Vagina (tissue), 2 donors: ENCODE measurements at regions not wholly inside any gene's neighbourhood (a gene's known extent, or its start where the extent isn't known, plus 50 kb on each side); places are given as distances from the start of the nearest gene placed in this dataset.

ENCODE experiments used
- DNase-seq, 2 donors: peaks; one replicate each; pipeline ENCODE4 v3.0.0-alpha.2; 2017; ENCODE audit errors: extremely low spot score in 2 of 2
- H3K27ac ChIP-seq: fragments of 200-600 bp; sonication (generic); one replicate; pipeline ENCODE4 v1.5.1; 2019
- H3K27me3 ChIP-seq: fragments of 200-600 bp; sonication (generic); one replicate; pipeline ENCODE4 v1.5.1; 2019
- H3K36me3 ChIP-seq, 2 donors: fragments of 200-600 bp; sonication (generic); one replicate each; pipeline ENCODE4 v1.5.1; 2017 to 2019
- H3K4me1 ChIP-seq: fragments of 200-600 bp; sonication (generic); one replicate; pipeline ENCODE4 v1.5.1; 2019
- H3K4me3 ChIP-seq, 2 donors: fragments of 200-600 bp; sonication (generic); 1 replicate in 1 of 2; 2 replicates in 1 of 2; pipeline ENCODE4 v1.5.1; 2016 to 2019
- H3K9me3 ChIP-seq: fragments of 200-600 bp; sonication (generic); one replicate; pipeline ENCODE4 v1.5.1; 2019
- POLR2A ChIP-seq, 2 donors: fragments of 450-650 bp; IDR thresholded peaks; one replicate each; pipeline ENCODE4 v1.6.1; 2017; ENCODE audit warnings: antibody characterized with exemption in 2 of 2, mild to moderate bottlenecking in 2 of 2, moderate library complexity in 2 of 2
- POLR2AphosphoS5 ChIP-seq, 2 donors: sonication (generic); formaldehyde crosslinking; IDR thresholded peaks; one replicate each; pipeline ENCODE4 v1.9.0; 2017; ENCODE audit warnings: antibody characterized with exemption in 2 of 2, mild to moderate bottlenecking in 2 of 2, low read depth in 1 of 2; ENCODE audit not compliant: insufficient read depth in 1 of 2
- intact Hi-C: fragments of 100-400 bp; cut with DNase I; formaldehyde crosslinking; loops from one replicate; pipeline ENCODE4 v1.15.1; 2023
- TF ChIP-seq, protein P1 (sequence below), 3 experiments: fragments of 450-650 bp in 2 of 3; fragments of 200-600 bp in 1 of 3; sonication (generic) in 1 of 3; IDR thresholded peaks; one replicate each; pipeline ENCODE4 v1.5.1; 2017 to 2019; ENCODE audit warnings: antibody characterized with exemption in 3 of 3, mild to moderate bottlenecking in 2 of 3, moderate library complexity in 2 of 3

DNA sequence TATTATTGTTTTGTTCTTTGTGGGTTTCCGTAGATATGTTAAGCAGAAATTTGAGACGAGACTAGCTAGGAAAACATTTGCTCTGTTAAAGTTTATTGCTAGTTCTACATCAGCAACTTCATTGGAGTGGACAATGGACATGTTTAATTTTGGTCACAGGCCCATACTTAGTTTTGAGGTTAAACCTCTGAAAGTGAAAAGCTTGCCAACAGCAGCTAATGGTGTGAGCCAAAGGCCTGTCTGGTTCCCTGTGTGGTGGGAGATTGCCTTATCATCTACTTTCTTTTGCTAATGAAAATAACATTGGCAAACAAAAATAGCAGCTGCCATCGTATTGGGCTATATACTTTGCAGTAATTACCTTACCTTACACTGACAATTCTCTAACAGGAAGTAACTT lies 388.4 kb upstream of the FZD8 start:
- intact Hi-C loops: no loop called here
- TF ChIP-seq, protein P1, sequence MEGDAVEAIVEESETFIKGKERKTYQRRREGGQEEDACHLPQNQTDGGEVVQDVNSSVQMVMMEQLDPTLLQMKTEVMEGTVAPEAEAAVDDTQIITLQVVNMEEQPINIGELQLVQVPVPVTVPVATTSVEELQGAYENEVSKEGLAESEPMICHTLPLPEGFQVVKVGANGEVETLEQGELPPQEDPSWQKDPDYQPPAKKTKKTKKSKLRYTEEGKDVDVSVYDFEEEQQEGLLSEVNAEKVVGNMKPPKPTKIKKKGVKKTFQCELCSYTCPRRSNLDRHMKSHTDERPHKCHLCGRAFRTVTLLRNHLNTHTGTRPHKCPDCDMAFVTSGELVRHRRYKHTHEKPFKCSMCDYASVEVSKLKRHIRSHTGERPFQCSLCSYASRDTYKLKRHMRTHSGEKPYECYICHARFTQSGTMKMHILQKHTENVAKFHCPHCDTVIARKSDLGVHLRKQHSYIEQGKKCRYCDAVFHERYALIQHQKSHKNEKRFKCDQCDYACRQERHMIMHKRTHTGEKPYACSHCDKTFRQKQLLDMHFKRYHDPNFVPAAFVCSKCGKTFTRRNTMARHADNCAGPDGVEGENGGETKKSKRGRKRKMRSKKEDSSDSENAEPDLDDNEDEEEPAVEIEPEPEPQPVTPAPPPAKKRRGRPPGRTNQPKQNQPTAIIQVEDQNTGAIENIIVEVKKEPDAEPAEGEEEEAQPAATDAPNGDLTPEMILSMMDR (IDR thresholded peaks at IDR 0.05): no peak
- no peak for TF ChIP-seq POLR2A (IDR thresholded peaks at IDR 0.05)
- TF ChIP-seq POLR2AphosphoS5 (IDR thresholded peaks at IDR 0.05; ENCODE audit: insufficient read depth in 1 of 2, low read depth in 1 of 2): no peak
- Histone ChIP-seq H3K27ac (no peak overlapping the region), H3K36me3 (no peaks in the 10 kb centered on the region), H3K27me3 (no peaks in the 10 kb centered on the region), H3K4me1 (no peaks in the 10 kb centered on the region), H3K4me3 (no peak overlapping the region), H3K9me3 (no peaks in the 10 kb centered on the region)
- no peak for DNase-seq

- Histone ChIP-seq H3K4me1 (no peaks in the 10 kb centered on the region), H3K27ac (no peak overlapping the region), H3K9me3 (no peaks in the 10 kb centered on the region), H3K36me3 (no peaks in the 10 kb centered on the region), H3K27me3 (no peaks in the 10 kb centered on the region), H3K4me3 (no peak overlapping the region)
- TF ChIP-seq POLR2AphosphoS5 (IDR thresholded peaks at IDR 0.05; ENCODE audit: insufficient read depth in 1 of 2, low read depth in 1 of 2) (no peak), POLR2A (IDR thresholded peaks at IDR 0.05) (no peak)
- TF ChIP-seq, protein P1 (IDR thresholded peaks at IDR 0.05): no peak
- DNase-seq: no peak
- intact Hi-C loops: no loop called here
Measured at GRCh38 chr10:36026656-36027390, 384.7 kb upstream of the FZD8 start.

GRCh38 chr10:36026081-36026480 lies 384.0 kb upstream of the FZD8 start:
- H3K4me1 ChIP-seq: no peaks in the 10 kb centered on the region
- DNase-seq: no peak
- intact Hi-C loops: no loop called here
- TF ChIP-seq POLR2AphosphoS5 (IDR thresholded peaks at IDR 0.05; ENCODE audit: insufficient read depth in 1 of 2, low read depth in 1 of 2) (no peak), POLR2A (IDR thresholded peaks at IDR 0.05) (no peak)
- TF ChIP-seq, protein P1 (IDR thresholded peaks at IDR 0.05): no peak
- no peaks in the 10 kb centered on the region for H3K27me3 ChIP-seq
- no peak overlapping the region for H3K27ac ChIP-seq
- no peaks in the 10 kb centered on the region for H3K36me3 ChIP-seq
- no peaks in the 10 kb centered on the region for H3K9me3 ChIP-seq
- no peak overlapping the region for H3K4me3 ChIP-seq

DNA sequence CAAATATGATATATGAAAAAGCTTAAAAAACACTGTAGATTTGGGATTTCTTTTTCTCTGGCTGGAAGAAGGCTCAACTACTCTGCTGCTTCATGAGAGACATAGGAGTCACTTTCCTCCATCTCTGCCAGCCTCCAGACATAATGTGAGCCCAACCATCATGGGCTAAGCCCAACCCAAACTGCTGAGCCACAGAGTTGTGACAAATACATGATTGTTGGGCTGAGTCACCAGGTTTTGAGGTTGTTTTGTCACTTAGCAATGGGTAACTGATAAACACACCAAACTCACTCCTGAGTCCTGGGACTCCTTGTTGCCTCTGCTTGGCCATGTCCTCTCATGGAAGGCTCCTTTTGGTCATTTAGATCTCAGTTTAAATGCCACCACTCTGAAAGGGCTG lies 381.8 kb upstream of the FZD8 start:
- intact Hi-C loops: no loop called here
- DNase-seq: no peak
- TF ChIP-seq POLR2A (IDR thresholded peaks at IDR 0.05) (no peak), POLR2AphosphoS5 (IDR thresholded peaks at IDR 0.05; ENCODE audit: insufficient read depth in 1 of 2, low read depth in 1 of 2) (no peak)
- TF ChIP-seq, protein P1 (IDR thresholded peaks at IDR 0.05): no peak

DNA sequence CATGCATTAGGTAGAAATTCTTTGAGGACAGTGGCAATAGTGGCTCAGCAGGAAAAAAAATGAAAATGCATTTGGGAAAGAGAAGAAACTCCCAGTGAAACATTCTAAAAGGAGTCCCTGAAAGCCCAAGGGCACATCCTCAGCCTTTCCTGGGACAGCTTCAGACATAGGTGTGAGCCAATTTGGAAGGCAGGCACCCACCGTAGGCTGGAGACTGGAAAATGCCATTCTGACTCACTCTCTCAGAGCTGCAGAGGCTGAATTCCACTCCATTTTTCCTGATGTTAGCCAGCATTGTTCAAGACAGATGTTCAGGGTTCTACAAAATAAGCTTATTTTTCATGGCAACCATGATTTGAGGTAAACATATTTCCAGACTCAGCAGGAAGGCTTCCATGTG lies 379.0 kb upstream of the FZD8 start:
- intact Hi-C loops: no loop called here
- Histone ChIP-seq H3K9me3 (no peaks in the 10 kb centered on the region), H3K27ac (no peak overlapping the region), H3K27me3 (no peaks in the 10 kb centered on the region), H3K4me1 (no peaks in the 10 kb centered on the region), H3K36me3 (no peaks in the 10 kb centered on the region), H3K4me3 (no peak overlapping the region)
- DNase-seq: no peak
- TF ChIP-seq POLR2A (IDR thresholded peaks at IDR 0.05): no peak
- TF ChIP-seq, protein P1 (IDR thresholded peaks at IDR 0.05): no peak
- TF ChIP-seq POLR2AphosphoS5 (IDR thresholded peaks at IDR 0.05; ENCODE audit: insufficient read depth in 1 of 2, low read depth in 1 of 2): no peak

More for the DNA sequence above, 381.8 kb upstream of the FZD8 start:
- Histone ChIP-seq H3K9me3 (no peaks in the 10 kb centered on the region), H3K4me1 (no peaks in the 10 kb centered on the region), H3K36me3 (no peaks in the 10 kb centered on the region), H3K27ac (no peak overlapping the region), H3K27me3 (no peaks in the 10 kb centered on the region), H3K4me3 (no peak overlapping the region)
